ENCODE measurements at regions not wholly inside any gene's neighbourhood (a gene's known extent, or its start where the extent isn't known, plus 50 kb on each side); places are given as distances from the start of the nearest gene placed in this dataset.

GRCh38 chr12:3994500-3994899 lies 121.3 kb upstream of the PARP11 start:
- DNase-seq (no peak), ATAC-seq (no peak)
- Mint-ChIP-seq H3K27ac (no peak overlapping the region), H3K4me3 (no peak overlapping the region), H3K36me3 (ENCODE audit: low read depth) (no peaks in the 10 kb centered on the region), H3K27me3 (no peaks in the 10 kb centered on the region), H3K4me1 (peaks cover 30% of the 10 kb centered on the region)
- no peaks in the 10 kb centered on the region for H3K9me3 ChIP-seq (ENCODE audit: control insufficient read depth, low read length, poor library complexity, severe bottlenecking)

GRCh38 chr12:3992945-3993344 lies 119.7 kb upstream of the PARP11 start:
- H3K27me3 Mint-ChIP-seq, result no peaks in the 10 kb centered on the region
- peaks cover 33% of the 10 kb centered on the region for H3K4me1 Mint-ChIP-seq
- no peaks in the 10 kb centered on the region for H3K36me3 Mint-ChIP-seq (ENCODE audit: low read depth)
- ATAC-seq (no peak), DNase-seq (no peak)
- H3K9me3 ChIP-seq (ENCODE audit: control insufficient read depth, low read length, poor library complexity, severe bottlenecking), result no peaks in the 10 kb centered on the region
- H3K27ac Mint-ChIP-seq, result no peak overlapping the region
- no peak overlapping the region for H3K4me3 Mint-ChIP-seq

- Mint-ChIP-seq H3K36me3 (ENCODE audit: low read depth) (no peaks in the 10 kb centered on the region), H3K27me3 (no peaks in the 10 kb centered on the region), H3K4me3 (no peak overlapping the region), H3K4me1 (peaks cover 27% of the 10 kb centered on the region), H3K27ac (peak overlapping the region; percentile 89)
- DNase-seq, result no peak
- ATAC-seq, result no peak
- H3K9me3 ChIP-seq (ENCODE audit: control insufficient read depth, low read length, poor library complexity, severe bottlenecking), result no peaks in the 10 kb centered on the region
These were observed 118.8 kb upstream of the PARP11 start for GRCh38 chr12:3991798-3992580.

- H3K4me3 Mint-ChIP-seq, result no peak overlapping the region
- no peak for ATAC-seq
- no peaks in the 10 kb centered on the region for H3K36me3 Mint-ChIP-seq (ENCODE audit: low read depth)
- no peak overlapping the region for H3K27ac Mint-ChIP-seq
- H3K9me3 ChIP-seq (ENCODE audit: control insufficient read depth, low read length, poor library complexity, severe bottlenecking), result no peaks in the 10 kb centered on the region
- DNase-seq, result no peak
- peaks cover 16% of the 10 kb centered on the region for H3K4me1 Mint-ChIP-seq
- no peaks in the 10 kb centered on the region for H3K27me3 Mint-ChIP-seq
These were observed 117.5 kb upstream of the PARP11 start for GRCh38 chr12:3990501-3991280.

- peak overlapping the region; percentile 76 for H3K27ac Mint-ChIP-seq
- no peak for ATAC-seq
- DNase-seq, result no peak
- H3K27me3 Mint-ChIP-seq, result no peaks in the 10 kb centered on the region
- H3K36me3 Mint-ChIP-seq (ENCODE audit: low read depth), result no peaks in the 10 kb centered on the region
- H3K4me3 Mint-ChIP-seq, result peak overlapping the region; percentile 73
- H3K4me1 Mint-ChIP-seq, result peaks cover 13% of the 10 kb centered on the region
- no peaks in the 10 kb centered on the region for H3K9me3 ChIP-seq (ENCODE audit: control insufficient read depth, low read length, poor library complexity, severe bottlenecking)
These were observed 116.0 kb upstream of the PARP11 start for GRCh38 chr12:3989218-3989550.

- DNase-seq, result no peak
- no peaks in the 10 kb centered on the region for H3K36me3 Mint-ChIP-seq (ENCODE audit: low read depth)
- H3K27me3 Mint-ChIP-seq, result no peaks in the 10 kb centered on the region
- H3K9me3 ChIP-seq (ENCODE audit: control insufficient read depth, low read length, poor library complexity, severe bottlenecking), result no peaks in the 10 kb centered on the region
- H3K4me3 Mint-ChIP-seq, result peak overlapping the region; percentile 73
- H3K27ac Mint-ChIP-seq, result peak overlapping the region; percentile 76
- peaks cover 13% of the 10 kb centered on the region for H3K4me1 Mint-ChIP-seq
- ATAC-seq, result peak; percentile 86
These were observed 115.5 kb upstream of the PARP11 start for GRCh38 chr12:3988519-3989217.

- no peak for ATAC-seq
- peak overlapping the region; percentile 60 for H3K27ac Mint-ChIP-seq
These were observed 114.4 kb upstream of the PARP11 start for GRCh38 chr12:3987571-3987970.

GRCh38 chr12:3980504-3981272 lies 107.5 kb upstream of the PARP11 start:
- no peak overlapping the region for H3K4me3 Mint-ChIP-seq
- peaks cover 16% of the 10 kb centered on the region for H3K4me1 Mint-ChIP-seq
- no peaks in the 10 kb centered on the region for H3K9me3 ChIP-seq (ENCODE audit: control insufficient read depth, low read length, poor library complexity, severe bottlenecking)
- H3K27me3 Mint-ChIP-seq, result no peaks in the 10 kb centered on the region
- no peak for DNase-seq
- no peak for ATAC-seq
- no peak overlapping the region for H3K27ac Mint-ChIP-seq
- peaks cover 3% of the 10 kb centered on the region for H3K36me3 Mint-ChIP-seq (ENCODE audit: low read depth)

More at GRCh38 chr12:3987571-3987970, 114.4 kb upstream of the PARP11 start:
- Mint-ChIP-seq H3K27me3 (no peaks in the 10 kb centered on the region), H3K4me1 (peaks cover 13% of the 10 kb centered on the region), H3K36me3 (ENCODE audit: low read depth) (no peaks in the 10 kb centered on the region), H3K4me3 (no peak overlapping the region)
- H3K9me3 ChIP-seq (ENCODE audit: control insufficient read depth, low read length, poor library complexity, severe bottlenecking), result no peaks in the 10 kb centered on the region
- DNase-seq, result no peak

GRCh38 chr12:3977621-3978020 lies 104.4 kb upstream of the PARP11 start:
- ATAC-seq, result no peak
- no peak overlapping the region for H3K27ac Mint-ChIP-seq
- no peaks in the 10 kb centered on the region for H3K27me3 Mint-ChIP-seq
- H3K36me3 Mint-ChIP-seq (ENCODE audit: low read depth), result peaks cover 3% of the 10 kb centered on the region
- DNase-seq, result no peak
- H3K4me3 Mint-ChIP-seq, result no peak overlapping the region
- no peaks in the 10 kb centered on the region for H3K9me3 ChIP-seq (ENCODE audit: control insufficient read depth, low read length, poor library complexity, severe bottlenecking)
- H3K4me1 Mint-ChIP-seq, result peaks cover 37% of the 10 kb centered on the region

- Mint-ChIP-seq H3K4me3 (no peak overlapping the region), H3K27ac (peak overlapping the region; percentile 82), H3K27me3 (no peaks in the 10 kb centered on the region), H3K36me3 (ENCODE audit: low read depth) (peaks cover 3% of the 10 kb centered on the region), H3K4me1 (peaks cover 41% of the 10 kb centered on the region)
- ATAC-seq (no peak), DNase-seq (no peak)
- no peaks in the 10 kb centered on the region for H3K9me3 ChIP-seq (ENCODE audit: control insufficient read depth, low read length, poor library complexity, severe bottlenecking)
These were observed 103.2 kb upstream of the PARP11 start for GRCh38 chr12:3976351-3976938.

- no peaks in the 10 kb centered on the region for H3K27me3 Mint-ChIP-seq
- H3K9me3 ChIP-seq (ENCODE audit: control insufficient read depth, low read length, poor library complexity, severe bottlenecking), result no peaks in the 10 kb centered on the region
- peak overlapping the region; percentile 82 for H3K27ac Mint-ChIP-seq
- peaks cover 3% of the 10 kb centered on the region for H3K36me3 Mint-ChIP-seq (ENCODE audit: low read depth)
- H3K4me3 Mint-ChIP-seq, result no peak overlapping the region
- DNase-seq (no peak), ATAC-seq (no peak)
- H3K4me1 Mint-ChIP-seq, result peaks cover 40% of the 10 kb centered on the region
These were observed 102.5 kb upstream of the PARP11 start for GRCh38 chr12:3975652-3976051.

- Mint-ChIP-seq H3K27ac (peak overlapping the region; percentile 77), H3K4me1 (peaks cover 39% of the 10 kb centered on the region), H3K27me3 (no peaks in the 10 kb centered on the region), H3K36me3 (ENCODE audit: low read depth) (peaks cover 3% of the 10 kb centered on the region), H3K4me3 (no peak overlapping the region)
- H3K9me3 ChIP-seq (ENCODE audit: control insufficient read depth, low read length, poor library complexity, severe bottlenecking), result no peaks in the 10 kb centered on the region
- no peak for ATAC-seq
- no peak for DNase-seq
These were observed 101.7 kb upstream of the PARP11 start for GRCh38 chr12:3974883-3975282.

Measured in T-helper 17 cell (primary cell).